Neural crest cell (in vitro differentiated cells): ENCODE measurements at regions not wholly inside any gene's neighbourhood (a gene's known extent, or its start where the extent isn't known, plus 50 kb on each side); places are given as distances from the start of the nearest gene placed in this dataset.

Experiments used
- DNase-seq: peaks from one replicate; pipeline ENCODE4 v3.0.0; 2021; ENCODE audit warnings: low read depth, mixed read lengths, low spot score
- H3K27ac Mint-ChIP-seq: one replicate; pipeline ENCODE4 v1.8.0; 2021; ENCODE audit warnings: mild to moderate bottlenecking, mixed read lengths; ENCODE audit not compliant: unreplicated experiment
- H3K27me3 Mint-ChIP-seq: 2 replicates; pipeline ENCODE4 v1.8.0; 2021; ENCODE audit warnings: low read depth, mild to moderate bottlenecking, mixed read lengths
- H3K36me3 Mint-ChIP-seq: 2 replicates; pipeline ENCODE4 v1.8.0; 2021; ENCODE audit warnings: low read depth, mild to moderate bottlenecking, mixed read lengths
- H3K4me1 Mint-ChIP-seq: 2 replicates; pipeline ENCODE4 v1.8.0; 2021; ENCODE audit warnings: mixed read lengths
- H3K4me3 Mint-ChIP-seq: one replicate; pipeline ENCODE4 v1.8.0; 2021; ENCODE audit warnings: mild to moderate bottlenecking, mixed read lengths
- H3K9me3 Mint-ChIP-seq: 2 replicates; pipeline ENCODE4 v1.8.0; 2021; ENCODE audit warnings: mixed read lengths
- CTCF ChIP-seq: fragments of 200-600 bp; sonication (generic); conservative IDR thresholded peaks from 2 replicates; pipeline ENCODE4 v1.5.0; 2021; ENCODE audit warnings: antibody characterized with exemption, mild to moderate bottlenecking

- no peaks in the 10 kb centered on the region for H3K4me1 Mint-ChIP-seq
- no peak for TF ChIP-seq CTCF
- no peaks in the 10 kb centered on the region for H3K27me3 Mint-ChIP-seq
- no peaks in the 10 kb centered on the region for H3K9me3 Mint-ChIP-seq
- no peak overlapping the region for H3K27ac Mint-ChIP-seq
- no peaks in the 10 kb centered on the region for H3K36me3 Mint-ChIP-seq
- H3K4me3 Mint-ChIP-seq = no peak overlapping the region
- DNase-seq = no peak
Observed at GRCh38 chr6:91694016-91694654, 1107.3 kb upstream of the MAP3K7 start.

- no peak for TF ChIP-seq CTCF
- Mint-ChIP-seq H3K4me1 (no peaks in the 10 kb centered on the region), H3K27me3 (no peaks in the 10 kb centered on the region), H3K36me3 (no peaks in the 10 kb centered on the region), H3K4me3 (no peak overlapping the region), H3K27ac (no peak overlapping the region), H3K9me3 (no peaks in the 10 kb centered on the region)
- DNase-seq = no peak
Observed at GRCh38 chr6:91691449-91691848, 1104.6 kb upstream of the MAP3K7 start.

- no peak for DNase-seq
- Mint-ChIP-seq H3K27ac (no peak overlapping the region), H3K36me3 (no peaks in the 10 kb centered on the region), H3K4me3 (no peak overlapping the region), H3K27me3 (no peaks in the 10 kb centered on the region), H3K4me1 (peaks cover 27% of the 10 kb centered on the region), H3K9me3 (no peaks in the 10 kb centered on the region)
- TF ChIP-seq CTCF = no peak
Observed at GRCh38 chr6:91683240-91683639, 1096.4 kb upstream of the MAP3K7 start.

GRCh38 chr6:91681296-91681695, 1094.4 kb upstream of the MAP3K7 start:
- DNase-seq = no peak
- H3K9me3 Mint-ChIP-seq = no peaks in the 10 kb centered on the region
- no peaks in the 10 kb centered on the region for H3K27me3 Mint-ChIP-seq
- H3K36me3 Mint-ChIP-seq = no peaks in the 10 kb centered on the region
- H3K27ac Mint-ChIP-seq = no peak overlapping the region
- peaks cover 38% of the 10 kb centered on the region for H3K4me1 Mint-ChIP-seq
- no peak overlapping the region for H3K4me3 Mint-ChIP-seq
- no peak for TF ChIP-seq CTCF

GRCh38 chr6:91678679-91679446, 1092.0 kb upstream of the MAP3K7 start:
- H3K9me3 Mint-ChIP-seq = no peaks in the 10 kb centered on the region
- TF ChIP-seq CTCF = no peak
- no peaks in the 10 kb centered on the region for H3K36me3 Mint-ChIP-seq
- peak overlapping the region; percentile 29 for H3K27ac Mint-ChIP-seq
- peaks cover 38% of the 10 kb centered on the region for H3K4me1 Mint-ChIP-seq
- H3K27me3 Mint-ChIP-seq = no peaks in the 10 kb centered on the region
- DNase-seq = no peak
- H3K4me3 Mint-ChIP-seq = peak overlapping the region; percentile 4
